HG03097 (cell line): ENCODE measurements at regions not wholly inside any gene's neighbourhood (a gene's known extent, or its start where the extent isn't known, plus 50 kb on each side); places are given as distances from the start of the nearest gene placed in this dataset.

ENCODE experiments used
- ATAC-seq: cut with Tn5 transposase; IDR thresholded peaks from one replicate; pipeline ENCODE4 v1.9.1; 2021; ENCODE audit not compliant: unreplicated experiment, low FRiP score

DNA sequence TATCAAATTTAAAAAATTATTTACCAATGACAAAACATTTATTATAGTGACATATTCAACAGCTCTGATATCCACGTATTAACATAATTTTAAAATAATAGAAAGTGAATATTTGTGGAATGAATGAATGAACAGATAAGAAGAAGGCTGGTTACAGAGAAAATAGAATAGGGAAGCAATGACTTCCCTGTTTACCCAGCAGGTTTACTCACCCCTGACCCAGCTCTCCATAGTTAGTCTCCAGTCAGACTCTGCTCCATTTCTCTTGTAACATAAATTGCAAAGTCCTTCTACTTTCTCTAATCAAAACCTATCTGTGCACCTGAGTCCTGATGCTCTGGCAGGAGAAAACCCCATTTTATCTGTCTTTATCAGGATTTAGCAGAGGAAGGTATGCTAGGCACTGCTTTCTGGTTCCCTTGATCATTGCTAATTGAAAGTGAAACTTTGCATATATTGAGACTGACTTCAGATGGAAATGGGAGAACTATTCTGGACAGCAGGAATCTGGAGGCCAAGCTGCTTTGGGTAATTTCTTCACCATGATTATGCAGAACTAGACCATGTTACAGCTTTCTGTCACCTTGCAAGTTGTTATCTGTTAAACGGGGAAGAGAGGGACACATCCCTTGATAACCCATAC is 363.0 kb downstream of the FAT4 start:
- ATAC-seq: no peak

- no peak for ATAC-seq
These were observed 365.2 kb downstream of the FAT4 start for GRCh38 chr4:125679989-125680388.

- no peak for ATAC-seq
These were observed 366.5 kb downstream of the FAT4 start for GRCh38 chr4:125681240-125681639.

GRCh38 chr4:125682730-125683129 is 368.0 kb downstream of the FAT4 start:
- ATAC-seq: no peak

GRCh38 chr4:125688841-125689240 is 374.1 kb downstream of the FAT4 start:
- ATAC-seq: no peak

DNA sequence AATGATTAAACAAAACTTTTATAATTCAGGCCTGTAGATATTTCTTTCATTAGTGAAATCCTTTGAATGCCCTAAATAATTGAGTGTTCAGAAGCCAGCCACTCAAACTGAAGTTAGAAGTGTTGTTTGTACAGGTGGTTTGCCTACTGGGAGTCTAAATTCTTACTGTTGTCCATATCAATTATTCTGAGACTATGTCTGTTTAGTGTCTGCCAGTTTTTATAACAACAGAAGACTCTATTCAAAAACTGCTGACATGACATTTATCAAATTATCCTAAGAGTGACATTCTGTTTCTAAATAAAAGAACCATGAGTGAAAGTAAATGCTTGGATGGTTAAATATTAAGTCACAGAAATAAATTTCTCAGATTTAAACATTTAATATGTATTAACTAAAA is 375.1 kb downstream of the FAT4 start:
- ATAC-seq: no peak

- no peak for ATAC-seq
These were observed 378.5 kb downstream of the FAT4 start for GRCh38 chr4:125693228-125693627.

DNA sequence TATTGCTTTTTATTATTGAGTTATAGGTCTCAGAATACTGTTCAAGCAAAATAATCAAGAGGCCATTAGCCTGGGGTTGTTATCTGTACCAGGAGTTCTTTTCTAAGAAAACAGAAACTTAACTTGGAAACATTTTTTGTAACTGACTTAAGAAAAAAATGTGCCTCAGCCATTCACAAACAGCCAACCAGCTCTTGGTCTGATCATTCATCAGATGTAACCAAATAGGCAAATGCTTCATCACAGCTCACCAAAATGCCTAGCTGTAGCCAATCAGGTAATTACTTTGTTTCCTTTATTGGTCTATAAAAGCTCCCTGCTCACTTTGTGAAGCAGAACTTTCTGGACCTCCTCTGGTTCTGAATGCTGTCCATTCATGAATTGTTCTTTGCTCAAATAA is 387.7 kb downstream of the FAT4 start:
- no peak for ATAC-seq

DNA sequence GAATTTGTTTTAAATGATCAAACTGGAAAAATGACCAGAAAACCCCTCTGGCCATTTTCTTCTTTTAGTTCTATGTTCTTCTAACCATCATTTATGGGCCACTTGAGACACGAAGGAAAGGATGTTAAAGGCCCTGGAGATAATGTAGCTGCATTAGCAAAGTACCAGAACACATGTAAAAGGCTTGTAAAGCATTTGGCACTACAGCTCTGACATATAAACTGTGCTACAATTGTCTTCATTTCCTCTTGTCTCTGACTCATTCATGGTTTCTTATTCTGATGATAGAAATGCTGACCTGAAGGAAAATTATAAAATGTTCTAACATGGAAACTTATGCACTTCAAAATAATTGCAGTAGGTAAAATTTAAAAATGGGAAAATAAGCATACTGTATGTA is 388.7 kb downstream of the FAT4 start:
- ATAC-seq: no peak

DNA sequence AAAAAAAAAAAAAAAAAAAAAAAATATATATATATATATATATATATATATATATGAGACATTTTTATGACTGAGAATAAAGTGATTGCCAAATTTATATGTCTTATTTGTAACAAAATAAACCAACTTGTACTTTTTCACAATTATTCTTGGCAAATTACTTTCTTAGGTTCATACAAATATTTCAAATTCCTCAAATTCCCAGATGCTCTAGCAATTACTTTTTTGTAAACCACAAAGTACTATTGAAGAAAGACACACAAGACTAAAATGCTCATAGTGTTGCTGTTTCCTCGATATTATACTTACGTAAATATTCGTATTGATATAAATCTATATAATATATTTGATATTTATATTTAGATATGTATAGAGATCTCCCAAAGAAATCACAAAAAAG is 390.0 kb downstream of the FAT4 start:
- ATAC-seq: no peak

DNA sequence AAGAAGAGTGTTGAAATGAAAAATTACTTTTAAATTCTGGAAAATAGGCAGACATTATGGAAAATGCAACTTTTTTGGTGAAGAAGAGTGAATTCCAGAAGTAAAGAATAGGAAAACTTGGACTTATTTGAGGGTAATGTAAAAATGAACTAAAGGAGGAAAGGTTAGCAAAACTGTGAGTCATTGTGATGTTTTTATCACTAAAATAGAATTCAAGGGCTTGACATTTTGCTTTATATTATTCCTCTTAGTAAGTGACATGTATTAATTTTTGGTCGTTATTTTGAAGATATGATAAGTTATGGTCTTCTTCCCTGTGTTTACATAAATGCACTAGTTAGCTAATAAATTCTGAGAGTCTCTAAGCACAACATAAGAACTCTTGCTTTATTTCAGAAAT is 390.9 kb downstream of the FAT4 start:
- ATAC-seq: no peak

DNA sequence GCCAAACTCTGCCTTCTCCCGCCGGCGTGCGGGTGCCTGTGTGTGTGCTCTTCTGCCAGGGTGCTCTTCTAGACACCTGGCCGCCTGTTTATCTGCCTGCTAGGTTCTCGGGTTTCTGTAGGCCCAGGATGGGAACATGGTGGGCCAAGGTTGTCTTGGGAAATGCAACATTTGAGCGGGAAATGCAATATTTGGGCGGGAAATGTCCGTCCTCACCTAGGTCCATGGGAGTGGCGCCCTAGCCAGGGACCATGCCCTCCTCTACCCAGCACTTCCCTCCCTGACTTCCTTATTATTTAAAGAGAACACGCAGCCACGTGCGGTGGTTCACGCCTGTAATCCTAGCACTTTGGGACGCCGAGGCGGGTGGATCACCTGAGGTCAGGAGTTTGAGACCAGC is 392.6 kb downstream of the FAT4 start:
- ATAC-seq: no peak

- ATAC-seq: no peak
These were observed 396.0 kb downstream of the FAT4 start for GRCh38 chr4:125710766-125711165.

GRCh38 chr4:125714049-125714448 is 399.3 kb downstream of the FAT4 start:
- ATAC-seq: no peak

DNA sequence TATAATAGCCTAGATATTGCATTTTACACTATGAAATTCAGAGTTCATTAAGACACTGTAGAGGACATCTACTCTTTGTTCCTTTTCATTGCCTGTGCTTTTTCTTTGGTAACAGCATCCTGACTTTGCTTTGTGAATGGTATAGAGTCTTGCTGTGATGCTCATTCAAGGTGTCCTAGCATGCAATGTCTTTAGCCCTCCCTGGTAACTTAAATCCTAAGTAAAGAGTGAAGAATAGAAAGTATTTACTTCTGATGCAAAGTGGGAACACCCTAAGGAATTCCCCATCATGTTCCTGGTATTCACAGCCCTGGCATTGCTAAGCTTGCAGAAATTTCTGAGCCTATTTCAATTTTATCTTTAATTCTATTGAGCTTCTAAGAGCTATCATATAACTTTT is 400.1 kb downstream of the FAT4 start:
- ATAC-seq: no peak

- ATAC-seq: no peak
These were observed 405.2 kb downstream of the FAT4 start for GRCh38 chr4:125719987-125720386.

- no peak for ATAC-seq
These were observed 407.3 kb downstream of the FAT4 start for GRCh38 chr4:125722009-125722408.

- no peak for ATAC-seq
These were observed 411.3 kb downstream of the FAT4 start for GRCh38 chr4:125725957-125726525.

GRCh38 chr4:125727931-125728330 is 413.2 kb downstream of the FAT4 start:
- ATAC-seq: no peak

DNA sequence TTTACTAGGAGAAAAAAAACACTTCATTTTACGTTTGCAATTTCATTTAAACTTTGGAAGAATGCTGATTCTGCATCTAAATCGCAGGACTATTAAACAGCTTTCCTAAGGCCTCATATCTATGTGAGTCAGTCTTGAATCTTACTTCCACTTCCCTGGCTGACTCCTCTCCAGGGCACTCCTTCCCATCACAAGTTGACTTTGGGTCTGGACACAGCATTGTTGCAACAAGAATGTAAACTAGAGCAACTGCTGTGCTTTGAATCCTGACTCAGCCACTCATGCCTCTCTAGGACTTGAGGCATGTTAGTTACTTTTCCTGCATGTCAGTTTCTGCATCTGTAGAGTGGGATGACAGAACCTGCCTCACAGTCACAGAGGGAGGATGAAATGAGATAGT is 413.8 kb downstream of the FAT4 start:
- no peak for ATAC-seq

- ATAC-seq: no peak
These were observed 414.4 kb downstream of the FAT4 start for GRCh38 chr4:125729171-125729570.

- no peak for ATAC-seq
These were observed 417.9 kb downstream of the FAT4 start for GRCh38 chr4:125732632-125733031.

- ATAC-seq: no peak
These were observed 419.7 kb downstream of the FAT4 start for GRCh38 chr4:125734504-125734903.
